Astrocyte (in vitro differentiated cells and primary cell): ENCODE measurements at regions not wholly inside any gene's neighbourhood (a gene's known extent, or its start where the extent isn't known, plus 50 kb on each side); places are given as distances from the start of the nearest gene placed in this dataset.

Experiments
- DNase-seq: peaks from one replicate; pipeline ENCODE4 v3.0.0-alpha.2; 2010; ENCODE audit warnings: low read depth
- FAIRE-seq: peaks from 2 replicates; lab custom pipeline; 2011; peaks lifted over from hg19 to GRCh38; lab: Jason Lieb, UNC
- H2AFZ ChIP-seq: 2 replicates; pipeline ENCODE4 v1.6.0; 2012; ENCODE audit warnings: low read depth, low read length, inconsistent platforms
- H3K27ac ChIP-seq: 2 replicates; pipeline ENCODE4 v1.5.1; 2011; ENCODE audit warnings: low read depth, low read length, inconsistent platforms
- H3K27me3 ChIP-seq: 2 replicates; pipeline ENCODE4 v1.6.0; 2011; ENCODE audit warnings: low read length, inconsistent platforms; ENCODE audit not compliant: insufficient read depth
- H3K36me3 ChIP-seq: 2 replicates; pipeline ENCODE4 v1.5.1; 2011; ENCODE audit warnings: low read length, inconsistent platforms; ENCODE audit not compliant: insufficient read depth
- H3K4me1 ChIP-seq: 2 replicates; pipeline ENCODE4 v1.5.1; 2011; ENCODE audit warnings: low read length, inconsistent platforms; ENCODE audit not compliant: insufficient read depth
- H3K4me2 ChIP-seq: 2 replicates; pipeline ENCODE4 v1.6.0; 2012; ENCODE audit warnings: low read length, inconsistent platforms
- H3K4me3 ChIP-seq: 2 replicates; pipeline ENCODE4 v1.5.1; 2011; ENCODE audit warnings: low read depth, mild to moderate bottlenecking, low read length, inconsistent platforms; ENCODE audit not compliant: insufficient read depth
- H3K79me2 ChIP-seq: 2 replicates; pipeline ENCODE4 v1.6.0; 2012; ENCODE audit warnings: mild to moderate bottlenecking, low read length, inconsistent platforms; ENCODE audit not compliant: insufficient read depth
- H3K9ac ChIP-seq: 2 replicates; pipeline ENCODE4 v1.6.0; 2012; ENCODE audit warnings: mild to moderate bottlenecking, low read length, inconsistent platforms
- H3K9me3 ChIP-seq: 2 replicates; pipeline ENCODE4 v1.5.1; 2012; ENCODE audit warnings: low read depth, mild to moderate bottlenecking, low read length, inconsistent platforms; ENCODE audit not compliant: insufficient read depth
- H4K20me1 ChIP-seq: 2 replicates; pipeline ENCODE4 v1.6.0; 2012; ENCODE audit warnings: low read length, inconsistent platforms; ENCODE audit not compliant: insufficient read depth
- H3K27ac Mint-ChIP-seq: one replicate; pipeline ENCODE4 v1.8.0; 2021; ENCODE audit warnings: mild to moderate bottlenecking, mixed read lengths; ENCODE audit not compliant: unreplicated experiment
- H3K27me3 Mint-ChIP-seq: one replicate; pipeline ENCODE4 v1.8.0; 2021; ENCODE audit warnings: low read depth, mixed read lengths; ENCODE audit not compliant: unreplicated experiment
- H3K36me3 Mint-ChIP-seq: one replicate; pipeline ENCODE4 v1.8.0; 2021; ENCODE audit warnings: low read depth, mixed read lengths; ENCODE audit not compliant: unreplicated experiment
- H3K4me1 Mint-ChIP-seq: one replicate; pipeline ENCODE4 v1.8.0; 2021; ENCODE audit warnings: low read depth, mixed read lengths; ENCODE audit not compliant: unreplicated experiment
- H3K4me3 Mint-ChIP-seq: one replicate; pipeline ENCODE4 v1.8.0; 2021; ENCODE audit warnings: mild to moderate bottlenecking, moderate library complexity, mixed read lengths; ENCODE audit not compliant: unreplicated experiment
- H3K9me3 Mint-ChIP-seq: one replicate; pipeline ENCODE4 v1.8.0; 2021; ENCODE audit warnings: mild to moderate bottlenecking, mixed read lengths; ENCODE audit not compliant: unreplicated experiment
- CTCF ChIP-seq: IDR thresholded peaks from 2 replicates; pipeline ENCODE4 v1.5.1; 2011; ENCODE audit warnings: low read depth, mild to moderate bottlenecking, inconsistent platforms, low read length, moderate library complexity; ENCODE audit not compliant: insufficient read depth
- EZH2 ChIP-seq: IDR thresholded peaks from 2 replicates; pipeline ENCODE4 v1.6.1; 2012; ENCODE audit warnings: mild to moderate bottlenecking, low read length, inconsistent platforms; ENCODE audit not compliant: insufficient read depth

GRCh38 chr2:116499389-116499788, 1315.1 kb upstream of the DDX18 start:
- H3K27me3 Mint-ChIP-seq = peaks cover 2% of the 10 kb centered on the region

GRCh38 chr2:116510117-116510671, 1304.3 kb upstream of the DDX18 start:
- Histone ChIP-seq H3K4me2 (no peak overlapping the region), H2AFZ (no peak overlapping the region), H3K4me1 (no peaks in the 10 kb centered on the region), H3K4me3 (no peak overlapping the region), H3K9ac (no peak overlapping the region), H3K27ac (no peak overlapping the region), H4K20me1 (no peaks in the 10 kb centered on the region), H3K27me3 (no peaks in the 10 kb centered on the region), H3K79me2 (no peaks in the 10 kb centered on the region), H3K36me3 (no peaks in the 10 kb centered on the region), H3K9me3 (no peaks in the 10 kb centered on the region)
- Mint-ChIP-seq H3K4me3 (no peak overlapping the region), H3K9me3 (no peaks in the 10 kb centered on the region), H3K4me1 (no peaks in the 10 kb centered on the region), H3K36me3 (no peaks in the 10 kb centered on the region), H3K27ac (no peak overlapping the region), H3K27me3 (no peaks in the 10 kb centered on the region)
- TF ChIP-seq CTCF = peak; percentile 45
- no peak for TF ChIP-seq EZH2
- no peak for FAIRE-seq
- no peak for DNase-seq

More at GRCh38 chr2:116499389-116499788, 1315.1 kb upstream of the DDX18 start:
- H3K4me2 ChIP-seq = no peak overlapping the region
- peaks cover 3% of the 10 kb centered on the region for H3K4me1 Mint-ChIP-seq
- H2AFZ ChIP-seq = no peak overlapping the region
- H4K20me1 ChIP-seq = no peaks in the 10 kb centered on the region
- TF ChIP-seq EZH2 (no peak), CTCF (no peak)
- no peak for FAIRE-seq
- no peaks in the 10 kb centered on the region for H3K79me2 ChIP-seq
- no peaks in the 10 kb centered on the region for H3K9me3 Mint-ChIP-seq
- H3K4me3 Mint-ChIP-seq = no peak overlapping the region
- H3K4me1 ChIP-seq = no peaks in the 10 kb centered on the region
- no peak overlapping the region for H3K4me3 ChIP-seq
- no peaks in the 10 kb centered on the region for H3K36me3 Mint-ChIP-seq
- no peak overlapping the region for H3K27ac ChIP-seq
- H3K9ac ChIP-seq = no peak overlapping the region
- no peaks in the 10 kb centered on the region for H3K27me3 ChIP-seq
- H3K27ac Mint-ChIP-seq = no peak overlapping the region
- no peak for DNase-seq
- H3K36me3 ChIP-seq = no peaks in the 10 kb centered on the region
- no peaks in the 10 kb centered on the region for H3K9me3 ChIP-seq

GRCh38 chr2:116511426-116511825, 1303.1 kb upstream of the DDX18 start:
- no peak for FAIRE-seq
- no peaks in the 10 kb centered on the region for H3K79me2 ChIP-seq
- no peak overlapping the region for H3K27ac ChIP-seq
- H3K27me3 Mint-ChIP-seq = no peaks in the 10 kb centered on the region
- no peaks in the 10 kb centered on the region for H3K9me3 ChIP-seq
- H3K36me3 Mint-ChIP-seq = no peaks in the 10 kb centered on the region
- no peak overlapping the region for H3K9ac ChIP-seq
- H3K27me3 ChIP-seq = no peaks in the 10 kb centered on the region
- TF ChIP-seq CTCF (no peak), EZH2 (no peak)
- H3K4me3 ChIP-seq = no peak overlapping the region
- no peak for DNase-seq
- H3K4me1 ChIP-seq = no peaks in the 10 kb centered on the region
- H3K4me2 ChIP-seq = no peak overlapping the region
- H4K20me1 ChIP-seq = no peaks in the 10 kb centered on the region
- no peaks in the 10 kb centered on the region for H3K36me3 ChIP-seq
- H3K4me3 Mint-ChIP-seq = no peak overlapping the region
- H3K4me1 Mint-ChIP-seq = no peaks in the 10 kb centered on the region
- no peak overlapping the region for H3K27ac Mint-ChIP-seq
- no peak overlapping the region for H2AFZ ChIP-seq
- no peaks in the 10 kb centered on the region for H3K9me3 Mint-ChIP-seq
